Endothelial cell (in vitro differentiated cells): ENCODE measurements at regions not wholly inside any gene's neighbourhood (a gene's known extent, or its start where the extent isn't known, plus 50 kb on each side); places are given as distances from the start of the nearest gene placed in this dataset.
A peak's percentile ranks its signal among the peaks of the same experiment; 100 is the strongest.

Experiments
- DNase-seq: peaks from one replicate; pipeline ENCODE4 v3.0.0; 2021; ENCODE audit warnings: low spot score
- H3K27ac Mint-ChIP-seq: one replicate; pipeline ENCODE4 v1.8.0; 2021; ENCODE audit warnings: mixed read lengths, inconsistent platforms; ENCODE audit not compliant: unreplicated experiment
- H3K27me3 Mint-ChIP-seq: one replicate; pipeline ENCODE4 v1.8.0; 2021; ENCODE audit warnings: mild to moderate bottlenecking, moderate library complexity, mixed read lengths, inconsistent platforms; ENCODE audit not compliant: unreplicated experiment
- H3K36me3 Mint-ChIP-seq: one replicate; pipeline ENCODE4 v1.8.0; 2021; ENCODE audit warnings: mild to moderate bottlenecking, low read depth, mixed read lengths, inconsistent platforms; ENCODE audit not compliant: unreplicated experiment
- H3K4me1 Mint-ChIP-seq: one replicate; pipeline ENCODE4 v1.8.0; 2021; ENCODE audit warnings: mild to moderate bottlenecking, mixed read lengths, inconsistent platforms; ENCODE audit not compliant: unreplicated experiment
- H3K4me3 Mint-ChIP-seq: one replicate; pipeline ENCODE4 v1.8.0; 2021; ENCODE audit warnings: mild to moderate bottlenecking, mixed read lengths, inconsistent platforms; ENCODE audit not compliant: unreplicated experiment
- H3K9me3 Mint-ChIP-seq: one replicate; pipeline ENCODE4 v1.8.0; 2021; ENCODE audit warnings: mixed read lengths, inconsistent platforms; ENCODE audit not compliant: unreplicated experiment
- TF ChIP-seq, protein P1 (sequence below): fragments of 200-600 bp; sonication (generic); IDR thresholded peaks from one replicate; pipeline ENCODE4 v1.5.0; 2021; ENCODE audit warnings: antibody characterized with exemption; ENCODE audit not compliant: unreplicated experiment

DNA sequence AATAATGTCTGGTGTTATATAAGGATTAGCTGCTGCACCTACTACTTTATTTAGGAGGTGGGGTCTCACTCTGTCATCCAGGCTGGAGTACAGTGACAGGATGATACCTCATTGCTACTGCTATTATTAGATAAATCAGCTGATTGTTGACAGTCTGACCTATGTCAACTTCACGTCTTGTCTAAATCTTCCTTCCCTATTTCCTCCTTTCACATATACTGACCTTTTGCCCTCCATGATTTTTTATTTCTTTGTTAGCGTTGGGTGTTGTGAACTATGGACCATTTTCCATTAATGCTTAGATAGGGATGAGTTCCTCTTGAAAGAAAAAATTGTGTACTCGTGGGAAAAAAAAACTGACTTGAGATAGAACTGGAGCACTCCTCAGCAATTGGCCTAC is 109.9 kb upstream of the BEND6 start:
- DNase-seq = no peak
- no peaks in the 10 kb centered on the region for H3K9me3 Mint-ChIP-seq
- H3K27me3 Mint-ChIP-seq = peaks cover 7% of the 10 kb centered on the region
- peaks cover 56% of the 10 kb centered on the region for H3K4me1 Mint-ChIP-seq
- TF ChIP-seq, protein P1, sequence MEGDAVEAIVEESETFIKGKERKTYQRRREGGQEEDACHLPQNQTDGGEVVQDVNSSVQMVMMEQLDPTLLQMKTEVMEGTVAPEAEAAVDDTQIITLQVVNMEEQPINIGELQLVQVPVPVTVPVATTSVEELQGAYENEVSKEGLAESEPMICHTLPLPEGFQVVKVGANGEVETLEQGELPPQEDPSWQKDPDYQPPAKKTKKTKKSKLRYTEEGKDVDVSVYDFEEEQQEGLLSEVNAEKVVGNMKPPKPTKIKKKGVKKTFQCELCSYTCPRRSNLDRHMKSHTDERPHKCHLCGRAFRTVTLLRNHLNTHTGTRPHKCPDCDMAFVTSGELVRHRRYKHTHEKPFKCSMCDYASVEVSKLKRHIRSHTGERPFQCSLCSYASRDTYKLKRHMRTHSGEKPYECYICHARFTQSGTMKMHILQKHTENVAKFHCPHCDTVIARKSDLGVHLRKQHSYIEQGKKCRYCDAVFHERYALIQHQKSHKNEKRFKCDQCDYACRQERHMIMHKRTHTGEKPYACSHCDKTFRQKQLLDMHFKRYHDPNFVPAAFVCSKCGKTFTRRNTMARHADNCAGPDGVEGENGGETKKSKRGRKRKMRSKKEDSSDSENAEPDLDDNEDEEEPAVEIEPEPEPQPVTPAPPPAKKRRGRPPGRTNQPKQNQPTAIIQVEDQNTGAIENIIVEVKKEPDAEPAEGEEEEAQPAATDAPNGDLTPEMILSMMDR = no peak
- peaks cover 9% of the 10 kb centered on the region for H3K36me3 Mint-ChIP-seq
- H3K4me3 Mint-ChIP-seq = peak overlapping the region; percentile 15
- H3K27ac Mint-ChIP-seq = no peak overlapping the region

DNA sequence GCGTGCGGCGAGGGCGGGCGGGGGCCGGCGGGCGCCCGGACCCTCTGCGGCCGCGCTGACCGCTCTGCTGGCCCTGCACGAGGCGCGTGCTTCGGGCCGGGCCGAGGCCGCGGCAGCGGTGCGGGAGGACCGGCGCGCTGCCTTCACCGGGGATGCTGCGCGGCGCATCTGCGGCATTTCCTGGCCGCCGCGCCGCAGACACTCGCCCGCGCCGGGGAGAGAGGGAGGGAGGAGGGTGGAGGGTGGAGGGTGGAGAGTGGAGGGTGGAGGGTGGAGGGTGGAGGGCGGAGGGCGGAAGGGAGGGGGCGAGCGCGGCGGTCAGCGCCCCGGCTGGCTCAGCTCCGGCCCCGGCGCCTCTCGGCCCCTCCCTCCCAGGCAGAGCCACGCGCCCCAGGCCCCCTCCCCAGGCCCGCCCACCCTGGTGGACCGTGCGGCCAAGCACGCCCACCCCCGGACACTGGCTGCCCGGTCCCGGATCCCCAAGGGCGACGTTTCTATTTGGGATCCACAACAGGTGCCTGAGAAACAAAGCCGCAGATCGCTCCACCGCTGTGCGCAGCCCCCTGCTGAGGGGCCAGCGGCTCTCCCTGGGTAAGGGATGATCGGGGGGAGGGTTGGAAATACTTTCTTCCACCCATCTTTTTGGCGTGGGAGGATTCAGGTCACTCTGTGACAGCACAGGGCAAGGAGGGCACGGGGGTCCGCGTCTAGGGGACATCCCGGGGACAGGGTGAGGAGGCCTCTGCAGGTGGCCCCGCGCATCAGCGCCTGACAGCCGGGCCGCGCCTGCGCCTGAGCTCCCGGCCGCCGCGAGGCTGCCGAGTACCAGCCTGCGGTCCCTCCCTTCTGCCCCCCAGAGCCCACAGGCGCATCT is 111.2 kb upstream of the BEND6 start:
- no peak overlapping the region for H3K27ac Mint-ChIP-seq

DNA sequence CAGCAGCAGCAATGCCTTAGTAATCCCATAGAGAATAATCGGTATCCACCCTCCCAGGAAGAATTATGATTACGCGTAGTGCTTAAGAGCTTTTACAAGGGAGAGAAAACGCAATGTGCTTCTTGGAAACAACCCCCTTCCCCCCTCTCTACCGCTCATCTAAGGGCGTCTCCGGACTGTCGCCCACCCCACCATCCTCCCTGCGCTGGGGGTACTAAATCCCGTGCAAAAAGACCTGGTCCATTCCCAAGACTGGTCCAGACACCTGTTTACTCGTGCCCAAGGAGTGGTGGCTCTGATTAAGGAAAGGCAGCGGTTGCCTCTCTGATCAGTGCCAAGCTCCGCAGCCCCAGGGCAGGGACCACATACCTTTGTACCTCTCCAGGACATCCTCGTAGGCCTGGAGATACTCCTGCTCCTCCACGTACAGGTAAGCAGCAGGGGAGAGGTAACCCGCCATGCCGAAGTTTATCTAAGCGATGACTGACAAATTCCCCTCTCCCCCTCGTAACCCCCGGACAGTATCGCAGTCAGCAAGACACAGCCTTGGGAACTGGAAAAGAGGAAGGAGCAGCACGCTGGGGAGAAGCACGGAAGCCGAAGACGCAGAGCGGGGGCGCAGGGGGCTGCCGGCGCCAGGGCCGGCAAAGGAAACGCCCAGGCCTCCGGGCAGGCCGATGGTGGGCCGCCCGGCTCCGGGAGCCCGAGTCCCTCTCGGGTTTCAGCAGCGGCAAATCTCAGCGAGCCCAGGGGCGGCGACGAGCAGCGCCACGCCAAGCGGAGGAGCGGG is 112.0 kb upstream of the BEND6 start:
- Mint-ChIP-seq H3K9me3 (no peaks in the 10 kb centered on the region), H3K36me3 (no peaks in the 10 kb centered on the region), H3K4me3 (peak overlapping the region; percentile 96), H3K27ac (peak overlapping the region; percentile 95), H3K27me3 (peaks cover 7% of the 10 kb centered on the region), H3K4me1 (peaks cover 47% of the 10 kb centered on the region)
- TF ChIP-seq, protein P1 = no peak
- DNase-seq = peak; percentile 56

More for the DNA sequence above, 111.2 kb upstream of the BEND6 start:
- DNase-seq = peak; percentile 82
- Mint-ChIP-seq H3K4me1 (peaks cover 47% of the 10 kb centered on the region), H3K27me3 (peaks cover 7% of the 10 kb centered on the region), H3K36me3 (peaks cover 3% of the 10 kb centered on the region), H3K4me3 (peak overlapping the region; percentile 87), H3K9me3 (no peaks in the 10 kb centered on the region)
- TF ChIP-seq, protein P1 = no peak

DNA sequence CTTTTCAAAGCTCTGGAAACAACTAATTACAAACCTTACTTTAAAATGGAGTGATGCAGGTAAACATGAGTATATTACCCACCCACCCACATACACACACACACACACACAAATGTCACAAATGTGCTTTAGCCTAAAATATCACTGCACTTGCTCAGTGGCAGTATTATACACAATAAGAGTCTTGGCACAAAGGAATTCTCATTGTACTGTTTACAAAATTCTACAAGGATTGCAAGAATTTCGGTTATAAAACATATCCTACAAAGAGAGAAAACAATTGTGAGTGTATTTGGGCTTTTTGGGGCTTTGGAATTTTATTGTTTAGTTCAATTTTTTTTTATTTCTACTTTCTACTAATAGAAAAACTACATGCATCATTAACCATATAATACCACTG is 113.2 kb upstream of the BEND6 start:
- Mint-ChIP-seq H3K36me3 (no peaks in the 10 kb centered on the region), H3K27me3 (peaks cover 7% of the 10 kb centered on the region), H3K9me3 (no peaks in the 10 kb centered on the region), H3K4me1 (peaks cover 50% of the 10 kb centered on the region), H3K4me3 (no peak overlapping the region), H3K27ac (no peak overlapping the region)
- TF ChIP-seq, protein P1 = no peak
- DNase-seq = no peak
